Erythroblast (primary cell): ENCODE measurements at regions not wholly inside any gene's neighbourhood (a gene's known extent, or its start where the extent isn't known, plus 50 kb on each side); places are given as distances from the start of the nearest gene placed in this dataset.
"Not testable (repeated sequence)": the region's sequence is repeated elsewhere in the genome, so short reads cannot be mapped to it uniquely, and the experiment has no call there.

Experiments used
- DNase-seq, 2 experiments: peaks; one replicate each; lab custom pipeline; 2025; lab: John Stamatoyannopoulos, UW
- GATA1 ChIP-seq: IDR thresholded peaks from 2 replicates; pipeline ENCODE4 v1.6.1; 2011; ENCODE audit warnings: low read depth, mild to moderate bottlenecking, control low read depth, low read length, moderate library complexity
- POLR2A ChIP-seq: IDR thresholded peaks from 2 replicates; pipeline ENCODE4 v1.6.1; 2011; ENCODE audit warnings: mild to moderate bottlenecking, low read length

DNA sequence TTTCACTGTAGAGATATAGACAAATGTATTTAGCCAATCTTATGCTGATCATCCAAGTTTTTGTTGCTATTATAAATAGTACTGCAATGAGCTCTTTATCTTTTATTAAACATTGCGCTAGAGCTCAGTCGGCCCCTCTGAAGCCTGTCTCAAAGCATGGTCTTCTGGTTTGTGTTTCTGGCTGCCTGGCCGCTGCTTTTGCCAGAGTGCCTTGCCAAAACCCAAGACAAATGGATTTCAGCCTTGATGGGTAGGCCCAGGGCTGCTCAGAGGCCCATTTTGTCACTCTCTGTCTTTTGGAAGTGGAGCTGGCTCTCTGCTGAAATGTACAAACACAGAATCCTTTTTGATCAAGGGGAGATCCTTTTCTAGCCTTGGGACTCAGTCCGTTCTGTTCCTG, 102.9 kb upstream of the KCNG1 start:
- TF ChIP-seq GATA1 (no peak), POLR2A (no peak)

DNA sequence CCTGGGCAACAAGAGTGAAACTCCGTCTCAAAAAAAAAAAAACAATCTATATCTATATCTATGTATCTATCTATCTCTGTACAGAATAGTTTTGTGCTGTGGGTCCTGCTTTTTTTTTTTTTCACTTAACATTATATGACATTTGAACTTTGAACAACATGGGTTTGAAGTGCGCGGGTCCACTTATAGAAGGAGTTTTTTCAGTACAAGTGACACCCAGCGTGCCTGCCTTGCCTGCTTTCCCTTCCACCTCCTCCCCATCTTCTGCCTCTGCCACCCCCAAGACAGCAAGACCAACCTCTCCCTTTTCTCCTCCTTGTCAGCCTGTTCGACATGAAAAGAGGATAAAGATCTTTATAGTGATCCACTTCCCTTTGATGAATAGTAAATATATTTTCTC, 102.2 kb upstream of the KCNG1 start:
- TF ChIP-seq GATA1 (no peak), POLR2A (no peak)
- DNase-seq: no peak

More for the DNA sequence above, 102.9 kb upstream of the KCNG1 start:
- no peak for DNase-seq

DNA sequence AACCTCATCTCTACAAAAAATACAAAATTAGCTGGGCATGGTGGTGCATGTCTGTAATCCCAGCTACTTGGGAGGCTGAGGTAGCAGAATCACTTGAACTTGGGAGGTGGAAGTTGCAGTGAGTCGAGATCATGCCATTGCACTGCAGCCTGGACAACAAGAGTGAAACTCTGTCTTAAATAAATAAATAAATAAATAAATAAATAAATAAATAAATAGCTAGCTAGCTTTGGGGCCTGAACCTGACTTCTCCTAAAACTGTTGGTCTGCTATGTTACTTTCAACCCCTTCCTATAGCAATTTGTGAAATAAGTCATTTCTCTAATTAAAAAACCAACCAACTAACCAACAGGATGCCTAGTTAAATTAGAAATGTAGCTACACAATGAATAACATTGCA, 101.0 kb upstream of the KCNG1 start:
- DNase-seq: not testable (repeated sequence)

DNA sequence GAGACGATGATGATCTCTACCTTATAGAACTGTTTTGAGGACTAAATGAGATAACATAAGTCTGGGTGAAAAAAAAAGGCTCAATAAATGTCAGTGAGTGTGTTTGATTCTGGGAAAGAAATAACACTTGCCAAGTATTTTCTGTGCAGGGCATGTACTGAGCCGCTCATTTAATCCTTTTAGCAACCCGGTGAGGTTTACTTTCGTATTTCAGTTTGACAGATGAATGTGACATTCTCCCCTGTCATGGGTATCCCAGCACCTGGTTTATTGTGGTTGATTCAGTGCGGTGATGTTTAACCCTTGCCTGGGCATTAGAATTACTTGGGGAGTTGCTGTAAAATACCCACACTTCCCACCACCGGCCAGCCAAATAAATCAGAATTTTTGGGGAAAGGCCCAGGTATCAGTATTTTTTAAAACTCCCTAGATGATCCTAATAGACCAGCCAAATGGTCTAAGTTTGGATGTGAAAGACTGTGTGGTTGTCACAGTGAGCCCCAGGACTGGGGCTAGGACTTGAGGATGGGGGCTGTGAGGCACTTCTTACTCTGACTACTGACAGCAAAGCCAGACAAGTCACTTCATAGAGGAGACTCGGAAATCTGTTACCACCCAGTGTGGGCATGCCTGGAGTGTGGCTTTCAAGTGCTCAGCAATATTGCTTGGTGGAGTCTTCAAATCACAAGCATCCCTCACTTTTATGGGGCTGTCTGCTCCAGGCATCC, 100.2 kb upstream of the KCNG1 start:
- no peak for DNase-seq
- TF ChIP-seq GATA1 (no peak), POLR2A (no peak)

DNA sequence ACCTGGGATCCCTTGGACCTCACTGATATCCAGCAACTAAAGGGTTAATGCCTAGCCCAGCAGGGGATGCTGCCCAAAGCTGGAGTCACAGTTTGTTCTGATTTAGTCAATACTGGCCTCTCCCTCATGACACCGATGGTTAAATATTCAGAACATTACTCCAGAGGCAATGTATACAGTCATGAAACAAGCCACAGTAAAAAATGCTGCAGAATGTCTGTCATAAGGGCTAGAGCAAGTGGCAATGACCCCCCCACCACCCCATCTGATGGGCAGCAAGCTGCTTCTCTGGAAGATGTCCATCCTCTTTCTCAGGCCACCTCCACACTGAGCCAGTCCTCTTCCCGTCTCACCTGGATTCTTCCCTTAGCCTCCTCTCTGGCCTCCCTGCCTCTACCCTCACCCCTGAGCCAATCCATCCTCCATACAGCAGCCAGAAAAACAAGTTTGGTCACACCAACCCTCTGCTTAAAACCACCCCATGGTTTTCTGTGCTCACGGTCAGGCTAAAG, 99.0 kb upstream of the KCNG1 start:
- DNase-seq: no peak
- TF ChIP-seq POLR2A: no peak
- TF ChIP-seq GATA1: no peak

DNA sequence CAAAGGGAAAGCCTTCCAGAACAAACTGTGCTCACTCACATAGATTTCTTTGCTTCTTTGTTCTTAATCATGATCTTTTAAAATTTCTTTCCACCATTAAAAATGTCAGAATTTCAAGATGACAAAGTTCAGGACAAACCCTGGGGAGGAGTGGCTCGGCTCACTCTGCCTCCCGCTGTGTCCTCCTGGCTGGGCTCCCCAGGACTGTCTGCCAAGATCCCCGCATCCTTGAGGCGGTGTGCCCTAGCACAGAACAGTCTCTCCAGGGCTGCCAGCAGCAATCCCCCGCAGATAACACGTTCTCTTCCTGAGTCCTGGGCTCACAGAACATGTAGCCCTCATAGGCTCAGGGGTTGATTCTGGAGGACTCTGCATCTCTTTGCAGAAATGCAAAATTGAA, 98.4 kb upstream of the KCNG1 start:
- TF ChIP-seq POLR2A: no peak
- no peak for DNase-seq

DNA sequence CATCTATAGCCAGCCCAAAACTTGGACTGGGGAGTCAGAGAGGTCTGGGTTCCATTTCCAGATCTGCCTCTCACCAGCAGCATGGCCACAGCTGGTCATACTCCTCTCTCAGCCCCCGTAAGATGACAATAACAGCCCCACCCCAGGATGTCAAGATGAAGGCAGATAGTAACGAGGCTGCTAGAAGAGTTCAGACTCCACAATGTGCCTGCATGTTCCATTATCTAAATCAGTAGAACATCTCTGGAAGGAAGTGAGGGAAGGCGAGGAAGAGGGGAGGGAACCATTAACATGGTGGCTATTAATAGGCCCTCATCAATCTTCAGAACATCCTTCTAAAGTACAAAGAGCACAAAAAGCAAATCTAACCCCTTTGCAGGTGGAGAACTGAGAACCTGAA, 98.0 kb upstream of the KCNG1 start:
- TF ChIP-seq GATA1: no peak
- no peak for TF ChIP-seq POLR2A

DNA sequence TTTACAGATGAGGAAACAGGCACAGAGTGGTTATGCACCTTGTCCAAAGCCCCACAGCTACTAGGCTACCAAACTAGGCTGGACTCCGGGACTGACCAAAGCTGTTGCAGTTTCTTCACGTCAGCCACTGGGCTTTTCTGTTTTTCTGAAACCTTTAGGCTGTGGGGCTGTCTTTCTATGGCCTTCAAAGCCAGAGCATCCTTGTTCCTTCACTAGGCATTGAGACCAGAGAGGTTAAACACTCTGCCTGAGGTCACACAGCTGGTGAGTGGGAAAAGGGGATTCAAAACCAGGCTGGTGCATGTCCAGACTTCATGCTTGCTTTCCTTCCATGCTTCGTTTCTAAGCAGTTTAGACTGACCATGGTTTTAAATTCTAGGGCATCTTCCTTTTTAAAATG, 97.5 kb upstream of the KCNG1 start:
- no peak for TF ChIP-seq POLR2A
- no peak for TF ChIP-seq GATA1
- DNase-seq: no peak

More for the DNA sequence above, 98.0 kb upstream of the KCNG1 start:
- no peak for DNase-seq

DNA sequence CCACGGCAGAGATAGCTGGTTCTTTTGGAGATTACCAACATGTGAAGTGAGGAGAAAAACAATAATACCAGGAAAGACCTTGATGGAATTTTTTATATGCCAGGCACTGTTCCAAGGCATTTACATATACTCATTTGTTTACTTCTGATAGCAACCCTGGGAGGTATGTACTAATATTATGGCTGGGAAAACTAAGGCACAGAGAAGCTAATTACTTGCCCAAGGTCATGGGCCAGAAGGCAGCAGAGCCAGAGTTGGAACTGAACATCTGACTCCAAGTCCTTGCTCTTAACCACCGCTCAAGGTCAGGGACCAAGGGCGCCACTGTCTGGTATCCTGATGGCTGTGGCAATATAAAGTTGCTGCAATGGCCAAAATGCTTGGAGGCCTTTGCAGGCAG, 97.0 kb upstream of the KCNG1 start:
- TF ChIP-seq GATA1: no peak
- TF ChIP-seq POLR2A: no peak
- no peak for DNase-seq

DNA sequence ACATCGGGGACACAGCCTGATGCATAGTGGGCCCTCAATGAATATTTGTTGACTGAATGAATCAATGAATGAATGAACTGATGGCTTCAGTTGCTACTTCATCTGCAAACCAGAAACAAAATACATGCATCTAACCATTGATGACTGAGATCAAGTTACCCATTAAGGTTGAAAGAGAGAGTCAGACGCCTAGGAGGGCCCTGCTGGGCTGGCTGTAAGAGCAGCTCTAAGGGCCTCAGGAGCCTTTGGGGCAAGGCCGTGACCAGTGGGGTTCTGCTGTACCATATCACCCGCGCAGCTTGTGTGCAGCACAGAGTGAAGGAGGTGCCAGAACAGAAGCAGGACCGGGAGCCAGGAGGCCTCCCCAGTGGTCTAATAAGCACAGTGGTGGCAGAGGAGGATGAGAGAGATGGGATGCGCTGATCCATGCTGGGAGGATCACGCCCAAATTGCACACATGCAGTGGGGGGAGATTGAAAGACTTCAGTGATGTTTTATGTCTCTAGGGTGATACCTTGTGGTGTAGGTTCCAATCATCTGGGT, 96.1 kb upstream of the KCNG1 start:
- no peak for DNase-seq
- TF ChIP-seq GATA1: no peak
- TF ChIP-seq POLR2A: no peak

DNA sequence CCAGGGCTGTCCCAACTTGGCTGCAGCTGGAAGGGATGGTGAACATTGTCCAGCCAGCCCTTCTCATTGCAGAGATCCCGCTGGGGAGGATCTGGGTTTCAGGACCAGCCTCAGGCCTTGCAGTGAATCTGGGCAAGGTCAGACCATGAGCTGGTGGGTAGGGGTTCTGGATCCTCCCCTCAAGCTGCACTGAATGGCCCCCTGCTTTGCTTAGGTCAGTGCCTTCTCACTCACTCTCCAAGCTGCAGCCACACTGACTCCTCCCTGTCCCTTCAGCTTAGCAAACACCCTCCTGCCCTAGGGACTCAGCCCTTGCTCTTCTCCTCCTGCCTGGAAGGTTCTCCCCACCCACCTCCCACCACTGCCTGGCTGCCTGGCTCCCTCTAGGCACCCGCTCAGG, 95.3 kb upstream of the KCNG1 start:
- TF ChIP-seq POLR2A (no peak), GATA1 (no peak)
- DNase-seq: no peak

DNA sequence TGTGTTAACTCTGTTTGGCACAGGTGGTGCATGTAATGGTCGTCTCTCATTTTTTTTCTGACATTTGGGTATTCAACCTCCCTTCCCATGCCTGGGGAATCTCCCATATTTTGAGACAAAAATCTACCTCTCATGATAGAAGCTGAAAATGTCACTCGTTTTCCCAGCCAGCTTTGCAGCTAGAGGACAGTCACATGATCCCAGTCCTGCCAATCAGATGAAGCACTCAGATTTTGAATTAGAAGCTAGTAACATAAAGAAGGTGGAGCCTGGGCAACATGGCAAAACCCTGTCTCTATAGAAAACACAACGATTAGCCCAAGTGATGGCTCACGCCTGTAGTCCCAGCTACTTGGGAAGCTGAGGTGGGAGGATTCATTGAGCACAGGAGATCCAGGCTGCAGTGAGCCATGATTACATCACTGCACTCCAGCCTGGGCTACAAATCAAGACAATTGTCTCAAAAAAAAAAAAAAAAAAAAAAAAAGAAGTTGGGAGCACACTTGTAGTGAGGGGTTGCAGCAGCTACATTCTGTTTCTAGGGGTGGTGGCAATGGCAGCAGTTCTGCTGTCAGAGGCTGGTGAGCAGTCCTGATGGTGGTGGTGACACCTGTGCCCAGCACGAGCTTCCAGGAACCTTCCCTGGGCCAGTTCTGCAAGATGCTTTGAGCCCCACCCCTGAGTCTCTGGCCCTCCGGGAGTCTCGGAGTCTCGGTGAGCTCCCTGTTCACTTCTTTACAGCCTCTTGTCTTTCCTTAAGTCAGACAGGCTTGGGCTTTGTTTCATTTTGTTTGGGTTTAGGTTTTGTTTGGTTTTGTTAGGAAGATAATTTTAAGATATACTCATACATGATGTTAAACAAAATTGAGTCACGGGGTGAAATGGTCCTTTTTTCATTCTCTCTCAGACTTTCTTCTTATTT, 94.1 kb upstream of the KCNG1 start:
- TF ChIP-seq GATA1 (no peak), POLR2A (no peak)
- no peak for DNase-seq

DNA sequence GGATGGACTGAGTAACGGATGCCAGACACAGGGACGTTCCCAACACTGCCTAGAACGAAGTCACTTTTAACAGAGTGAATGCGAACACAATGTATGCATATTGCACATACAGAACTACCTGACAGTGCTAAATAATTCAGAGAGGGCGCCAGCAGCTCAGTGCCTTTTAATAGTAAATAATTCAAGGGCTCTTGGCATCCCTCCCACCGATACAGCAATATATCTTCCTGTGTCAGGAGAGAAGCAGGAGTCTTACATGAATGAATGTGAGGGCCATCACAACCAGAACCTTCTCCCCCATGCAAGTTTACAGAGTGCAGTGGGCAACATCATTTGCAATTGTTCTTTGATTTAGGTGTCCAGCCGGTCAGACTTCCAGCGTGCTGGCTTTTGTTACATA, 88.4 kb upstream of the KCNG1 start:
- no peak for DNase-seq
- TF ChIP-seq GATA1: no peak
- no peak for TF ChIP-seq POLR2A

DNA sequence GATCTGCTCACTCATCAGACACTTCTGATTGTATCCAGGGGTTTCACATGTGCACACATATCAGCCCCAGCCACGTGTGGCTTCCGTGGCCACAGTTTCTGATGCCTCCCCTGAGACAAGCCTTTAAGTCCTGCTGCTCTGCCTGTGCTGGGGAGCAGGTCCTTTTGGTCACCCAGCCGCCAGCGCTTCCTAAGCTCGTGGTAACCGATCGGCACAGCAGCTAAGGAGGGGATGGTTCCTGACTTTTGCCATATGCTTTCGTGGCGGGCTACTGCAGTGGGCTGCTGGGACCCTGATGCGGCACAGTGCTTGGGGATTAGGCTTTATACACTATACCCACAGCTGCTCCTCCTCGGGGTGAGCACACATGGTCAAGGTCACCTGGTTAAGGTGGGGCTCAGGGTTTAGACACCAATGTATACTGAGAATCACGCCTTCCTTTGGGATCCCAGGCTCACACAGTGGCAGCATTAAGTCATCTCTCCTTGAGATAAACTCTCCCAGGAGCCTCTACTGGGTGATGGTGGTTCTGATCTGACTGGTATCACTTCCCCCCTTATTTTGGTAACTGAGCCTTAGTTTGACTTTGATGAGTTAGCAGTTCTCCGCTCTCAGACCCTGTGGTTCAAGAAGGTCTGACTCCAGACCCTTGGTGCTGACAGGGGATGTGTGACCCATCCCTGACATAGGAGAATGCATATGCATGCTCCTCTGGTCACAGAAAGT, 85.9 kb upstream of the KCNG1 start:
- DNase-seq: no peak
- no peak for TF ChIP-seq POLR2A
- no peak for TF ChIP-seq GATA1

DNA sequence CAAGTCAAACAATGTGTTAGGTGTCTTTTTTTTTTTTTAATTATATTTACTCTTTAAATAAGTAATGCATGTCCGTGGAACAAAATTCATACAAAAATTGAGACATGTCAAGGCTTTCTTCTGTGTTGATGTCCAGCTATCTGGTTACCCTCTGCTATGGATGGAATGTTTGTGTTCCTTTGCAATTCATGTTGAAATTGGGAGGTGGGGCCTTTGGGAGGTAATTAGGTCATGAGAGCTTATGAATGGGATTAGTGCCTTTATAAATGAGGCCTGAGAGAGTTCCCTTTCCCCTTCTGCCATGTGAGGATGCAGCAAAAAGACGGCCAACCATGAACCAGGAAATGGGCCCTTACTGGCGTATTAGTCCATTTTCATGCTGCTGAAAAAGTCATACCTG, 83.1 kb upstream of the KCNG1 start:
- no peak for DNase-seq
- no peak for TF ChIP-seq POLR2A
- no peak for TF ChIP-seq GATA1
